Bronchial epithelial cell (primary cell): ENCODE measurements at regions not wholly inside any gene's neighbourhood (a gene's known extent, or its start where the extent isn't known, plus 50 kb on each side); places are given as distances from the start of the nearest gene placed in this dataset.

ENCODE experiments used
- DNase-seq: peaks from one replicate; pipeline ENCODE4 v3.0.0-alpha.2; 2010; ENCODE audit warnings: low read depth
- FAIRE-seq: peaks from 2 replicates; lab custom pipeline; 2011; peaks lifted over from hg19 to GRCh38; lab: Jason Lieb, UNC
- H3K27me3 ChIP-seq: 2 replicates; pipeline ENCODE4 v1.5.1; 2011; ENCODE audit warnings: low read length; ENCODE audit not compliant: control insufficient read depth, insufficient read depth
- H3K36me3 ChIP-seq: 2 replicates; pipeline ENCODE4 v1.5.1; 2011; ENCODE audit warnings: low read length; ENCODE audit not compliant: control insufficient read depth, insufficient read depth
- H3K4me3 ChIP-seq: 2 replicates; pipeline ENCODE4 v1.5.1; 2011; ENCODE audit warnings: mild to moderate bottlenecking, low read depth, low read length, control low read depth
- TF ChIP-seq, protein P1 (sequence below): IDR thresholded peaks from 2 replicates; pipeline ENCODE4 v1.5.1; 2011; ENCODE audit warnings: mild to moderate bottlenecking, moderate library complexity, low read length, control low read depth, inconsistent platforms; ENCODE audit not compliant: insufficient read depth, severe bottlenecking

DNA sequence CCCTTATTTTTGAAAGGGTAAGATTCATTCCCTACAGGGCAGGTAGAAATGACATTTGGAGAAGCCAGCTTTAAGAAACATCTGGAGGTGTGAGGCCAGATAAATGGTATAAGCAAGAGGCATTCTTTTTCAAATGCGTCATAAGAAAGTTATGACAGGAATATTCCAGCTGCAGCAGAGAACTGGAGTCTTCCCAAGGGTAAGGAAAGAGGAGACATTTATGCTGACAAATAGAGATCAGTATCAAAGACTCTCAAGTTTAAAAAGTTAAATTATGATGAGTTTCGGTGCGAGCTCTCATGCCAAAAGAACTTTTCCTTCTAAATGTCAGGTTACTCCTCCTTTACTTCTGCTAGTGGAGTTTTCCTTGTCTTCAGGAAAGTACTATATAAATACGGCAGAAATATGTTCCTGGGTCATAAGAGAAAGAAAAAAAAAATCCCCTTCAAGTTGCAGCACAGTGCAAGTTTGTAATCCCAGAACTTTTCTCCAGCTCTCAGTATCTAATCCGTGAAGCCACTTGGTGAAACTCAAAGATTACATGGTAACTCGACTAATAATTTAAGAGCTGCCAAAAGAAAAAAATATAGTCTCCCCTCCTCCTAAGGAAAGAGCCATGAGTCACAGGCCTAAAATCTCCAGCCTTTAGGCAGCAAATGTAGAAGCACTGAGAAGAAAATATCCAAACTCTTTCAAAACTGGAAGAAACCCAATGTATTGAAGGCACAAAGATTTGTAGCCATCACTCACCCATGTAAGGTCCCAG, 428.1 kb downstream of the MEIS1 start:
- FAIRE-seq, result peak; percentile 55
- Histone ChIP-seq H3K27me3 (peaks cover 1% of the 10 kb centered on the region), H3K36me3 (no peaks in the 10 kb centered on the region), H3K4me3 (no peak overlapping the region)
- DNase-seq, result peak; percentile 34
- TF ChIP-seq, protein P1, sequence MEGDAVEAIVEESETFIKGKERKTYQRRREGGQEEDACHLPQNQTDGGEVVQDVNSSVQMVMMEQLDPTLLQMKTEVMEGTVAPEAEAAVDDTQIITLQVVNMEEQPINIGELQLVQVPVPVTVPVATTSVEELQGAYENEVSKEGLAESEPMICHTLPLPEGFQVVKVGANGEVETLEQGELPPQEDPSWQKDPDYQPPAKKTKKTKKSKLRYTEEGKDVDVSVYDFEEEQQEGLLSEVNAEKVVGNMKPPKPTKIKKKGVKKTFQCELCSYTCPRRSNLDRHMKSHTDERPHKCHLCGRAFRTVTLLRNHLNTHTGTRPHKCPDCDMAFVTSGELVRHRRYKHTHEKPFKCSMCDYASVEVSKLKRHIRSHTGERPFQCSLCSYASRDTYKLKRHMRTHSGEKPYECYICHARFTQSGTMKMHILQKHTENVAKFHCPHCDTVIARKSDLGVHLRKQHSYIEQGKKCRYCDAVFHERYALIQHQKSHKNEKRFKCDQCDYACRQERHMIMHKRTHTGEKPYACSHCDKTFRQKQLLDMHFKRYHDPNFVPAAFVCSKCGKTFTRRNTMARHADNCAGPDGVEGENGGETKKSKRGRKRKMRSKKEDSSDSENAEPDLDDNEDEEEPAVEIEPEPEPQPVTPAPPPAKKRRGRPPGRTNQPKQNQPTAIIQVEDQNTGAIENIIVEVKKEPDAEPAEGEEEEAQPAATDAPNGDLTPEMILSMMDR, result no peak

DNA sequence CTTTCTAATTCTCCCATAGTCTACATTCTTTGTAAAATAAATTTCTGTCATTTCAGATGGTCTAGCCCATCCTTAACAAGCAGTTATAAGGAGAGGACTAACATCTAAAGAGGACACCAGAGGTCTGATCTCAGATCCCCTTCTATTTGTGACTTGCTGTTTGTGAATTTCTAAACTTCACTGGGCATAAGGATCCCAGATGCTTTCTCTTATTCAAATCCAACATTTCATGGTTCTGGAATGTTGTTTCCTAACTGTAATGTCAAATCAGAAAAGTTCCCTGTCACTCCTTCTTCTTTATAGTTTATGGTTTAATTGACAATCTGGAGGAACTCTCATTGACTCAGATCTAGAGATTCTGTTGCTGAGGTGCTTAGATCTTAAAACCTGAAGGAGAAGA, 430.2 kb downstream of the MEIS1 start:
- TF ChIP-seq, protein P1, result no peak
- H3K4me3 ChIP-seq, result no peak overlapping the region
- no peak for FAIRE-seq

GRCh38 chr2:66866331-66867062, 431.6 kb downstream of the MEIS1 start:
- Histone ChIP-seq H3K36me3 (no peaks in the 10 kb centered on the region), H3K27me3 (no peaks in the 10 kb centered on the region), H3K4me3 (no peak overlapping the region)
- DNase-seq, result no peak
- FAIRE-seq, result peak; percentile 32
- TF ChIP-seq, protein P1, result no peak

More for the DNA sequence above, 430.2 kb downstream of the MEIS1 start:
- Histone ChIP-seq H3K36me3 (no peaks in the 10 kb centered on the region), H3K27me3 (no peaks in the 10 kb centered on the region)
- DNase-seq, result no peak

DNA sequence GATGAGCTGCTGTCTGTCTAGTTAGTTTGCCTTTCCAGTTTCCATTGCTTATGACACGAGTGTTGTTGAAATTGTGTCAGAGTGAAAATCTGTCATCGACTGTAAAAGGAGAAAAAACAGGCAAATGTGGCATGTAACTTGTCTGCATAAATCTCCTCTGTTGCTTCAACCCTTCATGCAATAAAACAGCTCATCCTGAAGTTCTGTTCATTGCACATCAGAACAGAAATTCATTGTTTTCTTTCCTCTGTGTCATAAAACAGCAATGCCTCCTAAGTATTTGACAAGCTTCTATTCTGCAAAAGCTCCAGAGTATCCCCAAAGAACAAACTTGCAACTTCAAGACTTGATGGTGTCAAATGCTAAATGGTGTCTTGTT, 432.1 kb downstream of the MEIS1 start:
- DNase-seq (no peak), FAIRE-seq (no peak)
- TF ChIP-seq, protein P1, result no peak

DNA sequence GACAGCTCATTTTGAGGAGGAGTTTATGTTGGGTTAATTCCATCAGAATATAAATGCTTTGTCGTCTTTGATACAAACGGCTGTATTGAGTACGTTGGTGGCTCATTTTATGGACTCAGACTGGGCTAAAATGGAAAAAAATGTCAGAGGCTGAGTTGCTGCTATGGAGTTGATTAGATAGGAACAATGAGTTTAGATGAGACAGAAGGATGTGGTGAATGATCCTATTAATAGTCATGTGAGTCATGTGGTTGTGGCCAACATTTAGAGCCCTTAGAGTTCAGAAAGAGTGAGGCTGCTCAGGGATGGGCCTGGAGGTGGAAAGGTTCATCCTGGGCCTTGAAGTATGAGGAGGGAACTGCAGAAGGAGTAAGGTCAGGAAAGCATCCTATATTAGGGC, 434.2 kb downstream of the MEIS1 start:
- DNase-seq, result peak; percentile 75

More for the DNA sequence above, 432.1 kb downstream of the MEIS1 start:
- no peaks in the 10 kb centered on the region for H3K36me3 ChIP-seq
- no peak overlapping the region for H3K4me3 ChIP-seq
- H3K27me3 ChIP-seq, result no peaks in the 10 kb centered on the region

More for the DNA sequence above, 434.2 kb downstream of the MEIS1 start:
- Histone ChIP-seq H3K27me3 (no peaks in the 10 kb centered on the region), H3K4me3 (no peak overlapping the region), H3K36me3 (no peaks in the 10 kb centered on the region)
- TF ChIP-seq, protein P1, result no peak
- no peak for FAIRE-seq
